SK-N-SH (cell line): ENCODE measurements at regions not wholly inside any gene's neighbourhood (a gene's known extent, or its start where the extent isn't known, plus 50 kb on each side); places are given as distances from the start of the nearest gene placed in this dataset.

ENCODE experiments used
- CTCF ChIA-PET: fragments of 300-600, 350-600 bp; formaldehyde crosslinking; extraction: SDS; loops from one replicate; lab custom pipeline; 2021; lab: Yijun Ruan, JAX
- POLR2A ChIA-PET: fragments of 350-600 bp; sonication (Branson Sonifier 250); formaldehyde crosslinking; extraction: SDS; loops from one replicate; lab custom pipeline; 2020; ENCODE audit warnings: antibody characterized with exemption, inconsistent platforms; lab: Yijun Ruan, JAX
- DNase-seq: peaks from one replicate; pipeline ENCODE4 v3.0.0; 2012
- H2AFZ ChIP-seq: fragments of 200-600 bp; sonication (generic); 2 replicates; pipeline ENCODE4 v1.8.1; 2016; ENCODE audit warnings: antibody characterized with exemption, mild to moderate bottlenecking, low read depth
- H3F3A ChIP-seq: fragments of 200-600 bp; sonication (generic); replicated peaks from 2 replicates; pipeline ENCODE3; 2016; ENCODE audit warnings: antibody characterized with exemption, mild to moderate bottlenecking; ENCODE audit not compliant: insufficient read depth
- H3K27ac ChIP-seq, 2 experiments: fragments of 200-500 bp in 1 of 2; fragments of 200-600 bp in 1 of 2; sonication (Bioruptor generic) in 1 of 2; sonication (generic), shearing (Covaris generic) in 1 of 2; 2 replicates each; pipeline versions ENCODE4 v1.5.1 to v1.6.1; 2014 to 2016; ENCODE audit warnings: low read depth in 2 of 2, inconsistent platforms in 1 of 2, low read length in 1 of 2, mild to moderate bottlenecking in 1 of 2, mixed read lengths in 1 of 2
- H3K27me3 ChIP-seq: fragments of 200-600 bp; sonication (generic), shearing (Covaris generic); 2 replicates; pipeline ENCODE4 v1.6.1; 2016; ENCODE audit warnings: mixed run types; ENCODE audit not compliant: insufficient read depth
- H3K36me3 ChIP-seq, 2 experiments: fragments of 200-500 bp in 1 of 2; fragments of 200-600 bp in 1 of 2; sonication (Bioruptor generic) in 1 of 2; sonication (generic) in 1 of 2; replicated peaks in 1 of 2; 2 replicates each; pipeline versions ENCODE3 to v1.5.1; 2014 to 2016; ENCODE audit warnings: low read length in 1 of 2, mild to moderate bottlenecking in 1 of 2; ENCODE audit not compliant: insufficient read depth in 2 of 2, control insufficient read depth in 1 of 2
- H3K4me1 ChIP-seq, 2 experiments: fragments of 200-500 bp in 1 of 2; fragments of 200-600 bp in 1 of 2; sonication (Bioruptor generic) in 1 of 2; sonication (generic), shearing (Covaris generic) in 1 of 2; 2 replicates each; pipeline versions ENCODE4 v1.5.1 to v1.6.1; 2014 to 2016; ENCODE audit warnings: low read depth in 1 of 2, low read length in 1 of 2, mixed run types in 1 of 2; ENCODE audit not compliant: insufficient read depth in 2 of 2, control insufficient read depth in 1 of 2
- H3K4me2 ChIP-seq: fragments of 200-600 bp; sonication (generic), shearing (Covaris generic); 2 replicates; pipeline ENCODE4 v1.6.1; 2017; ENCODE audit warnings: mixed run types
- H3K4me3 ChIP-seq, 2 experiments: fragments of 200-500 bp in 1 of 2; fragments of 200-600 bp in 1 of 2; sonication (Bioruptor generic) in 1 of 2; sonication (generic), shearing (Covaris generic) in 1 of 2; 2 replicates each; pipeline versions ENCODE4 v1.5.1 to v1.8.1; 2014 to 2016; ENCODE audit warnings: low read depth in 2 of 2, inconsistent platforms in 1 of 2, low read length in 1 of 2, mild to moderate bottlenecking in 1 of 2, mixed read lengths in 1 of 2, moderate library complexity in 1 of 2
- H3K79me2 ChIP-seq: fragments of 200-600 bp; sonication (generic); 2 replicates; pipeline ENCODE4 v1.8.1; 2017; ENCODE audit warnings: mild to moderate bottlenecking; ENCODE audit not compliant: insufficient read depth
- H3K9ac ChIP-seq: fragments of 200-600 bp; sonication (generic); 2 replicates; pipeline ENCODE4 v1.6.1; 2017; ENCODE audit warnings: mixed run types
- H3K9me2 ChIP-seq: fragments of 200-600 bp; sonication (generic); 2 replicates; pipeline ENCODE4 v1.6.1; 2017; ENCODE audit warnings: mixed run types
- H3K9me3 ChIP-seq: fragments of 200-600 bp; sonication (generic); 2 replicates; pipeline ENCODE4 v1.6.1; 2017; ENCODE audit warnings: mixed run types, mild to moderate bottlenecking, moderate library complexity
- H4K20me1 ChIP-seq: fragments of 200-600 bp; sonication (generic); 2 replicates; pipeline ENCODE4 v1.6.1; 2017; ENCODE audit warnings: mild to moderate bottlenecking, mixed run types; ENCODE audit not compliant: insufficient read depth
- CHD2 ChIP-seq: fragments of 150-350 bp; IDR thresholded peaks from 2 replicates; pipeline ENCODE4 v1.6.1; 2018; ENCODE audit warnings: low read length; ENCODE audit not compliant: partially characterized antibody
- ELF1 ChIP-seq: IDR thresholded peaks from 2 replicates; pipeline ENCODE4 v1.4.0; 2012
- EP300 ChIP-seq, 2 experiments: IDR thresholded peaks; 2 replicates each; pipeline versions ENCODE4 v1.4.0 to v1.6.1; 2012; ENCODE audit warnings: borderline replicate concordance in 1 of 2, low read depth in 1 of 2, low read length in 1 of 2
- FOXJ3 ChIP-seq: sonication (generic); formaldehyde crosslinking; IDR thresholded peaks from 2 replicates; pipeline ENCODE4 v1.5.1; 2020; ENCODE audit warnings: mild to moderate bottlenecking, missing genetic modification reagents
- FOXM1 ChIP-seq: IDR thresholded peaks from 2 replicates; pipeline ENCODE4 v1.4.0; 2012; ENCODE audit warnings: low read depth, mild to moderate bottlenecking
- GATA2 ChIP-seq: sonication (generic); formaldehyde crosslinking; IDR thresholded peaks from 2 replicates; pipeline ENCODE4 v1.5.0; 2020; ENCODE audit warnings: mild to moderate bottlenecking, missing genetic modification reagents
- NFIC ChIP-seq: IDR thresholded peaks from 2 replicates; pipeline ENCODE4 v1.4.0; 2012; ENCODE audit warnings: borderline replicate concordance
- RXRA ChIP-seq: IDR thresholded peaks from 2 replicates; pipeline ENCODE4 v1.4.0; 2012; ENCODE audit warnings: low read depth, mild to moderate bottlenecking, borderline replicate concordance
- SIN3A ChIP-seq: IDR thresholded peaks from 2 replicates; pipeline ENCODE4 v1.6.1; 2012; ENCODE audit warnings: low read depth, mild to moderate bottlenecking, low read length, moderate library complexity, borderline replicate concordance
- SMC3 ChIP-seq: IDR thresholded peaks from 2 replicates; pipeline ENCODE4 v1.6.1; 2012; ENCODE audit warnings: low read depth, low read length, improper control_type of control experiment
- TAF1 ChIP-seq: IDR thresholded peaks from 2 replicates; pipeline ENCODE4 v1.6.1; 2012; ENCODE audit warnings: low read depth, mild to moderate bottlenecking, low read length, moderate library complexity, borderline replicate concordance
- TEAD4 ChIP-seq: IDR thresholded peaks from 2 replicates; pipeline ENCODE4 v1.4.0; 2012; ENCODE audit warnings: mild to moderate bottlenecking, borderline replicate concordance; ENCODE audit not compliant: insufficient read depth
- WGBS: methylation state at CpG from one replicate; pipeline ENCODE4 v1.1.6; 2017; ENCODE audit warnings: low lambda C conversion rate; 5-methylcytosine and 5-hydroxymethylcytosine counted together
- TF ChIP-seq, protein P1 (sequence below): IDR thresholded peaks from 2 replicates; pipeline ENCODE4 v1.4.0; 2012; ENCODE audit warnings: low read depth, borderline replicate concordance
- TF ChIP-seq, protein P2 (sequence below): fragments of 200-600 bp; sonication (generic); IDR thresholded peaks from 2 replicates; pipeline ENCODE4 v1.6.1; 2017; ENCODE audit warnings: antibody characterized with exemption, mild to moderate bottlenecking, moderate library complexity

- POLR2A ChIA-PET = no interaction called here
- CTCF ChIA-PET = no interaction called here
- no peak for DNase-seq
- H3K4me3 ChIP-seq = no peak overlapping the region
- WGBS = 21% methylated on average over 8 of the region's 8 CpGs
- H3K9me3 ChIP-seq = no peaks in the 10 kb centered on the region
- H2AFZ ChIP-seq = no peak overlapping the region
- TF ChIP-seq CHD2 (no peak), GATA2 (no peak), SIN3A (no peak), TAF1 (no peak), NFIC (no peak), TEAD4 (no peak), ELF1 (no peak)
- TF ChIP-seq, protein P1, sequence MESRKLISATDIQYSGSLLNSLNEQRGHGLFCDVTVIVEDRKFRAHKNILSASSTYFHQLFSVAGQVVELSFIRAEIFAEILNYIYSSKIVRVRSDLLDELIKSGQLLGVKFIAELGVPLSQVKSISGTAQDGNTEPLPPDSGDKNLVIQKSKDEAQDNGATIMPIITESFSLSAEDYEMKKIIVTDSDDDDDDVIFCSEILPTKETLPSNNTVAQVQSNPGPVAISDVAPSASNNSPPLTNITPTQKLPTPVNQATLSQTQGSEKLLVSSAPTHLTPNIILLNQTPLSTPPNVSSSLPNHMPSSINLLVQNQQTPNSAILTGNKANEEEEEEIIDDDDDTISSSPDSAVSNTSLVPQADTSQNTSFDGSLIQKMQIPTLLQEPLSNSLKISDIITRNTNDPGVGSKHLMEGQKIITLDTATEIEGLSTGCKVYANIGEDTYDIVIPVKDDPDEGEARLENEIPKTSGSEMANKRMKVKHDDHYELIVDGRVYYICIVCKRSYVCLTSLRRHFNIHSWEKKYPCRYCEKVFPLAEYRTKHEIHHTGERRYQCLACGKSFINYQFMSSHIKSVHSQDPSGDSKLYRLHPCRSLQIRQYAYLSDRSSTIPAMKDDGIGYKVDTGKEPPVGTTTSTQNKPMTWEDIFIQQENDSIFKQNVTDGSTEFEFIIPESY = no peak
- TF ChIP-seq, protein P2, sequence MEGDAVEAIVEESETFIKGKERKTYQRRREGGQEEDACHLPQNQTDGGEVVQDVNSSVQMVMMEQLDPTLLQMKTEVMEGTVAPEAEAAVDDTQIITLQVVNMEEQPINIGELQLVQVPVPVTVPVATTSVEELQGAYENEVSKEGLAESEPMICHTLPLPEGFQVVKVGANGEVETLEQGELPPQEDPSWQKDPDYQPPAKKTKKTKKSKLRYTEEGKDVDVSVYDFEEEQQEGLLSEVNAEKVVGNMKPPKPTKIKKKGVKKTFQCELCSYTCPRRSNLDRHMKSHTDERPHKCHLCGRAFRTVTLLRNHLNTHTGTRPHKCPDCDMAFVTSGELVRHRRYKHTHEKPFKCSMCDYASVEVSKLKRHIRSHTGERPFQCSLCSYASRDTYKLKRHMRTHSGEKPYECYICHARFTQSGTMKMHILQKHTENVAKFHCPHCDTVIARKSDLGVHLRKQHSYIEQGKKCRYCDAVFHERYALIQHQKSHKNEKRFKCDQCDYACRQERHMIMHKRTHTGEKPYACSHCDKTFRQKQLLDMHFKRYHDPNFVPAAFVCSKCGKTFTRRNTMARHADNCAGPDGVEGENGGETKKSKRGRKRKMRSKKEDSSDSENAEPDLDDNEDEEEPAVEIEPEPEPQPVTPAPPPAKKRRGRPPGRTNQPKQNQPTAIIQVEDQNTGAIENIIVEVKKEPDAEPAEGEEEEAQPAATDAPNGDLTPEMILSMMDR = no peak
- TF ChIP-seq, all 33 proteins: peak for 0
- H3K79me2 ChIP-seq = no peaks in the 10 kb centered on the region
- H4K20me1 ChIP-seq = no peaks in the 10 kb centered on the region
- no peak overlapping the region for H3K9ac ChIP-seq
- H3K4me2 ChIP-seq = no peak overlapping the region
- no peak overlapping the region for H3K27ac ChIP-seq
- no peaks in the 10 kb centered on the region for H3K9me2 ChIP-seq
- H3F3A ChIP-seq = no peaks in the 10 kb centered on the region
- H3K27me3 ChIP-seq = peaks cover 21% of the 10 kb centered on the region
- no peaks in the 10 kb centered on the region for H3K4me1 ChIP-seq
- no peaks in the 10 kb centered on the region for H3K36me3 ChIP-seq
Observed at GRCh38 chr6:2546901-2547300, 203.8 kb downstream of the MYLK4 start.

GRCh38 chr6:2545383-2546038 lies 205.2 kb downstream of the MYLK4 start:
- H4K20me1 ChIP-seq = no peaks in the 10 kb centered on the region
- no peak overlapping the region for H2AFZ ChIP-seq
- POLR2A ChIA-PET = no interaction called here
- no peak for TF ChIP-seq GATA2
- TF ChIP-seq FOXJ3 = no peak
- TF ChIP-seq RXRA = no peak
- no peak for TF ChIP-seq SMC3
- TF ChIP-seq TEAD4 = no peak
- no peak for TF ChIP-seq EP300 (IDR thresholded peaks at IDR 0.05; ENCODE audit: borderline replicate concordance in 1 of 2, low read depth in 1 of 2, low read length in 1 of 2)
- TF ChIP-seq FOXM1 = no peak
- no peaks in the 10 kb centered on the region for H3K9me3 ChIP-seq
- no peak overlapping the region for H3K4me3 ChIP-seq
- H3F3A ChIP-seq = no peaks in the 10 kb centered on the region
- H3K36me3 ChIP-seq = no peaks in the 10 kb centered on the region
- no peak overlapping the region for H3K27ac ChIP-seq
- no peaks in the 10 kb centered on the region for H3K9me2 ChIP-seq
- CTCF ChIA-PET = no interaction called here
- no peak overlapping the region for H3K9ac ChIP-seq
- no peaks in the 10 kb centered on the region for H3K4me1 ChIP-seq
- no peak overlapping the region for H3K4me2 ChIP-seq
- H3K27me3 ChIP-seq = peaks cover 25% of the 10 kb centered on the region
- WGBS = 18% methylated on average over 6 of the region's 6 CpGs
- DNase-seq = no peak
- no peaks in the 10 kb centered on the region for H3K79me2 ChIP-seq
